ENCODE measurements at regions not wholly inside any gene's neighbourhood (a gene's known extent, or its start where the extent isn't known, plus 50 kb on each side); places are given as distances from the start of the nearest gene placed in this dataset.

- Histone ChIP-seq H3K79me2 (ENCODE audit: insufficient read depth, low read length) (peaks cover 6% of the 10 kb centered on the region; the same call in 1 of the 2 replicates), H4K20me1 (ENCODE audit: insufficient read depth, low read length, poor library complexity, severe bottlenecking) (no peaks in the 10 kb centered on the region), H3K36me3 (ENCODE audit: insufficient read depth, low read length) (peaks cover 4% of the 10 kb centered on the region; the same call in 1 of the 2 replicates), H3K9ac (ENCODE audit: low read depth, low read length, poor library complexity, severe bottlenecking) (peak overlapping the region; percentile 54), H3K4me2 (ENCODE audit: low read depth, low read length, poor library complexity, severe bottlenecking) (peak overlapping the region; percentile 61), H3K27me3 (ENCODE audit: insufficient read depth, low read length, poor library complexity, severe bottlenecking) (no peaks in the 10 kb centered on the region), H3K4me3 (ENCODE audit: low read length, poor library complexity, severe bottlenecking) (peak overlapping the region; percentile 30), H3K9me3 (ENCODE audit: insufficient read depth, low read depth, low read length) (peaks cover 12% of the 10 kb centered on the region; the same call in 1 of the 2 replicates), H2AFZ (ENCODE audit: low read length) (no peak overlapping the region), H3K9me2 (replicated peaks; ENCODE audit: low read depth, low read length) (no peaks in the 10 kb centered on the region), H3F3A (ENCODE audit: low read depth) (no peaks in the 10 kb centered on the region), H3K4me1 (ENCODE audit: insufficient read depth, low read length, poor library complexity, severe bottlenecking) (peaks cover 23% of the 10 kb centered on the region)
- no peak for TF ChIP-seq EZH2phosphoT487 (IDR thresholded peaks at IDR 0.05; ENCODE audit: borderline replicate concordance)
- no peak for TF ChIP-seq CTCF (conservative IDR thresholded peaks at IDR 0.05; ENCODE audit: low read length)
Measured at GRCh38 chr16:85535352-85536072, 77.6 kb upstream of the GSE1 start.

DNA sequence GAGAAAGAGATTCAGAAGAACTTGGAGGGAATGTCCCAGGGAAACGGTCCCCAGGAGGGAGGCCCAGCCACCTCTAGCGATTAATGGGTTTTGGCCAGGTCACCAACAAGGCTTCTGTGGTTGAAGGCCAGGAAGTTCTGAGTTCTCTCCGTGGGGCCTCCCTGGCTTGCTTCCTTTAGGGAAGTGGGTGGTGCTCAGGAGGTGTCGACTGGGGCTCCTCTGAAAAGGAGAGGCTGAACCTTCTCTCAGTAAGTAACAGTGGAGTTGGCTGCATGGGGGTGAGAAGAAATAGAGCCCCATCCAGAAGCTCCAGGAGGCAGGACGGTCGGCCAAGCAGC is 77.1 kb upstream of the GSE1 start:
- Histone ChIP-seq H3F3A (ENCODE audit: low read depth) (no peaks in the 10 kb centered on the region), H3K36me3 (ENCODE audit: insufficient read depth, low read length) (peaks cover 4% of the 10 kb centered on the region; the same call in 1 of the 2 replicates), H2AFZ (ENCODE audit: low read length) (no peak overlapping the region), H3K27me3 (ENCODE audit: insufficient read depth, low read length, poor library complexity, severe bottlenecking) (no peaks in the 10 kb centered on the region), H3K79me2 (ENCODE audit: insufficient read depth, low read length) (peaks cover 6% of the 10 kb centered on the region; the same call in 1 of the 2 replicates), H3K9ac (ENCODE audit: low read depth, low read length, poor library complexity, severe bottlenecking) (peak overlapping the region; percentile 54), H4K20me1 (ENCODE audit: insufficient read depth, low read length, poor library complexity, severe bottlenecking) (no peaks in the 10 kb centered on the region), H3K4me2 (ENCODE audit: low read depth, low read length, poor library complexity, severe bottlenecking) (peak overlapping the region; percentile 61), H3K4me3 (ENCODE audit: low read length, poor library complexity, severe bottlenecking) (peak overlapping the region; percentile 30), H3K9me3 (ENCODE audit: insufficient read depth, low read depth, low read length) (peaks cover 12% of the 10 kb centered on the region; the same call in 1 of the 2 replicates), H3K9me2 (replicated peaks; ENCODE audit: low read depth, low read length) (no peaks in the 10 kb centered on the region), H3K4me1 (ENCODE audit: insufficient read depth, low read length, poor library complexity, severe bottlenecking) (peaks cover 28% of the 10 kb centered on the region)
- TF ChIP-seq CTCF (conservative IDR thresholded peaks at IDR 0.05; ENCODE audit: low read length): no peak
- no peak for TF ChIP-seq EZH2phosphoT487 (IDR thresholded peaks at IDR 0.05; ENCODE audit: borderline replicate concordance)

GRCh38 chr16:85536411-85537330 is 76.5 kb upstream of the GSE1 start:
- peak overlapping the region; percentile 30 for H3K4me3 ChIP-seq (ENCODE audit: low read length, poor library complexity, severe bottlenecking)
- H3K9me3 ChIP-seq (ENCODE audit: insufficient read depth, low read depth, low read length): peaks cover 12% of the 10 kb centered on the region; the same call in 1 of the 2 replicates
- peaks cover 6% of the 10 kb centered on the region; the same call in 1 of the 2 replicates for H3K79me2 ChIP-seq (ENCODE audit: insufficient read depth, low read length)
- H4K20me1 ChIP-seq (ENCODE audit: insufficient read depth, low read length, poor library complexity, severe bottlenecking): no peaks in the 10 kb centered on the region
- peak overlapping the region; percentile 61 for H3K4me2 ChIP-seq (ENCODE audit: low read depth, low read length, poor library complexity, severe bottlenecking)
- no peaks in the 10 kb centered on the region for H3K9me2 ChIP-seq (replicated peaks; ENCODE audit: low read depth, low read length)
- peak overlapping the region; percentile 54 for H3K9ac ChIP-seq (ENCODE audit: low read depth, low read length, poor library complexity, severe bottlenecking)
- peaks cover 34% of the 10 kb centered on the region for H3K4me1 ChIP-seq (ENCODE audit: insufficient read depth, low read length, poor library complexity, severe bottlenecking)
- no peak overlapping the region for H2AFZ ChIP-seq (ENCODE audit: low read length)
- no peaks in the 10 kb centered on the region; the same call in 1 of the 2 replicates for H3F3A ChIP-seq (ENCODE audit: low read depth)
- no peaks in the 10 kb centered on the region for H3K27me3 ChIP-seq (ENCODE audit: insufficient read depth, low read length, poor library complexity, severe bottlenecking)
- TF ChIP-seq EZH2phosphoT487 (IDR thresholded peaks at IDR 0.05; ENCODE audit: borderline replicate concordance): no peak
- no peak for TF ChIP-seq CTCF (conservative IDR thresholded peaks at IDR 0.05; ENCODE audit: low read length)
- H3K36me3 ChIP-seq (ENCODE audit: insufficient read depth, low read length): peaks cover 4% of the 10 kb centered on the region; the same call in 1 of the 2 replicates

All from Loucy (cell line).